NB4 (cell line): ENCODE measurements at regions not wholly inside any gene's neighbourhood (a gene's known extent, or its start where the extent isn't known, plus 50 kb on each side); places are given as distances from the start of the nearest gene placed in this dataset.

Experiments
- CTCF ChIP-seq: IDR thresholded peaks from one replicate; pipeline ENCODE4 v1.5.1; 2012; ENCODE audit warnings: low read depth, low read length
- MYC ChIP-seq: IDR thresholded peaks from 2 replicates; pipeline ENCODE4 v1.6.1; 2011; ENCODE audit warnings: low read depth, low read length

- TF ChIP-seq CTCF (no peak), MYC (no peak)
Measured at GRCh38 chr3:40971191-40972168, 227.8 kb upstream of the CTNNB1 start.
